Calu3 (cell line): ENCODE measurements at regions not wholly inside any gene's neighbourhood (a gene's known extent, or its start where the extent isn't known, plus 50 kb on each side); places are given as distances from the start of the nearest gene placed in this dataset.

Experiments used
- BruUV-seq: library from RNA; stranded (reverse); fragments of 400-500 nt; replicated peaks from 2 replicates; lab custom pipeline; 2021; lab: Mats Ljungman, UMichigan
- CTCF ChIA-PET: fragments of 300-600 bp; sonication (Branson Sonifier 250); formaldehyde crosslinking; loops from one replicate; lab custom pipeline; 2022; ENCODE audit warnings: antibody characterized with exemption; lab: Charles Lee
- DNase-seq: peaks from one replicate; pipeline ENCODE4 v3.0.0; 2022
- H3K27ac Mint-ChIP-seq: one replicate; pipeline ENCODE4 v1.8.0; 2022; ENCODE audit warnings: mixed read lengths; ENCODE audit not compliant: unreplicated experiment
- H3K27me3 Mint-ChIP-seq: one replicate; pipeline ENCODE4 v1.8.0; 2022; ENCODE audit warnings: mixed read lengths; ENCODE audit not compliant: unreplicated experiment
- H3K36me3 Mint-ChIP-seq: one replicate; pipeline ENCODE4 v1.8.0; 2022; ENCODE audit warnings: mild to moderate bottlenecking, moderate library complexity, mixed read lengths; ENCODE audit not compliant: insufficient read depth, unreplicated experiment
- H3K4me1 Mint-ChIP-seq: one replicate; pipeline ENCODE4 v1.8.0; 2022; ENCODE audit warnings: mild to moderate bottlenecking, low read depth, mixed read lengths; ENCODE audit not compliant: unreplicated experiment
- H3K4me3 Mint-ChIP-seq: one replicate; pipeline ENCODE4 v1.8.0; 2022; ENCODE audit warnings: mild to moderate bottlenecking, low read depth, moderate library complexity, mixed read lengths; ENCODE audit not compliant: unreplicated experiment
- H3K9me3 Mint-ChIP-seq: one replicate; pipeline ENCODE4 v1.8.0; 2022; ENCODE audit warnings: low read depth, mixed read lengths; ENCODE audit not compliant: unreplicated experiment
- CTCF ChIP-seq: fragments of 200-600 bp; IDR thresholded peaks from one replicate; pipeline ENCODE4 v1.8.0; 2022; ENCODE audit warnings: antibody characterized with exemption; ENCODE audit not compliant: unreplicated experiment
- intact Hi-C: fragments of 100-400 bp; cut with micrococcal nuclease; formaldehyde crosslinking; loops from one replicate; pipeline ENCODE4 v1.10.0; 2022; ENCODE audit not compliant: unreplicated experiment

- Mint-ChIP-seq H3K9me3 (no peaks in the 10 kb centered on the region), H3K36me3 (no peaks in the 10 kb centered on the region), H3K27ac (no peak overlapping the region), H3K27me3 (no peaks in the 10 kb centered on the region), H3K4me1 (no peaks in the 10 kb centered on the region), H3K4me3 (no peak overlapping the region)
- TF ChIP-seq CTCF = no peak
- BruUV-seq = no TSS peak
- CTCF ChIA-PET = no interaction called here
- no peak for DNase-seq
- intact Hi-C loops = no loop called here
Measured at GRCh38 chr13:86298725-86299124, 499.5 kb upstream of the SLITRK6 start.

- no peak overlapping the region for H3K4me3 Mint-ChIP-seq
- no peaks in the 10 kb centered on the region for H3K9me3 Mint-ChIP-seq
- BruUV-seq = no TSS peak
- DNase-seq = no peak
- no peaks in the 10 kb centered on the region for H3K4me1 Mint-ChIP-seq
- no peak overlapping the region for H3K27ac Mint-ChIP-seq
- CTCF ChIA-PET = no interaction called here
- H3K36me3 Mint-ChIP-seq = no peaks in the 10 kb centered on the region
- no peaks in the 10 kb centered on the region for H3K27me3 Mint-ChIP-seq
- no peak for TF ChIP-seq CTCF
- intact Hi-C loops = no loop called here
Measured at GRCh38 chr13:86299128-86299527, 499.9 kb upstream of the SLITRK6 start.

GRCh38 chr13:86309881-86310280 is 510.7 kb upstream of the SLITRK6 start:
- no peaks in the 10 kb centered on the region for H3K4me1 Mint-ChIP-seq

GRCh38 chr13:86313421-86313820 is 514.2 kb upstream of the SLITRK6 start:
- intact Hi-C loops = no loop called here
- no peaks in the 10 kb centered on the region for H3K27me3 Mint-ChIP-seq
- H3K9me3 Mint-ChIP-seq = no peaks in the 10 kb centered on the region
- CTCF ChIA-PET = no interaction called here
- no peaks in the 10 kb centered on the region for H3K4me1 Mint-ChIP-seq
- no peak for DNase-seq
- BruUV-seq = no TSS peak
- no peaks in the 10 kb centered on the region for H3K36me3 Mint-ChIP-seq
- H3K27ac Mint-ChIP-seq = no peak overlapping the region
- TF ChIP-seq CTCF = no peak
- H3K4me3 Mint-ChIP-seq = no peak overlapping the region

More at GRCh38 chr13:86309881-86310280, 510.7 kb upstream of the SLITRK6 start:
- intact Hi-C loops = no loop called here
- H3K9me3 Mint-ChIP-seq = no peaks in the 10 kb centered on the region
- no peaks in the 10 kb centered on the region for H3K27me3 Mint-ChIP-seq
- TF ChIP-seq CTCF = no peak
- no peaks in the 10 kb centered on the region for H3K36me3 Mint-ChIP-seq
- H3K27ac Mint-ChIP-seq = no peak overlapping the region
- BruUV-seq = no TSS peak
- no peak for DNase-seq
- no peak overlapping the region for H3K4me3 Mint-ChIP-seq
- CTCF ChIA-PET = no interaction called here
